Panc1 (cell line): ENCODE measurements at regions not wholly inside any gene's neighbourhood (a gene's known extent, or its start where the extent isn't known, plus 50 kb on each side); places are given as distances from the start of the nearest gene placed in this dataset.

Experiments
- ATAC-seq: fragments of 200-7000 bp; cut with Tn5 transposase; 2 replicates; pipeline ENCODE4 v1.9.1; 2020; ENCODE audit warnings: mild to moderate bottlenecking, moderate library complexity
- BruUV-seq: library from RNA; stranded (reverse); fragments of 400-500 nt; replicated peaks from 2 replicates; lab custom pipeline; 2021; lab: Mats Ljungman, UMichigan
- CTCF ChIA-PET: fragments of 300-600 bp; sonication (Branson Sonifier 250); formaldehyde crosslinking; loops from one replicate; lab custom pipeline; 2022; ENCODE audit warnings: antibody characterized with exemption; lab: Charles Lee
- POLR2A ChIA-PET: fragments of 300-600 bp; sonication (Branson Sonifier 250); formaldehyde crosslinking; loops from one replicate; lab custom pipeline; 2022; ENCODE audit warnings: antibody characterized with exemption; lab: Charles Lee
- DNase-seq: peaks from one replicate; pipeline ENCODE4 v3.0.0-alpha.2; 2010; ENCODE audit warnings: low read depth, low spot score
- H3K27ac ChIP-seq: 2 replicates; pipeline ENCODE4 v1.5.1; 2011; ENCODE audit warnings: mild to moderate bottlenecking, low read length, inconsistent platforms
- H3K27me3 ChIP-seq: fragments of 200-500 bp; sonication (Bioruptor generic); 2 replicates; pipeline ENCODE4 v1.6.0; 2014; ENCODE audit warnings: low read length, inconsistent platforms; ENCODE audit not compliant: control insufficient read depth, insufficient read depth
- H3K36me3 ChIP-seq: fragments of 200-500 bp; sonication (Bioruptor generic); 2 replicates; pipeline ENCODE4 v1.5.1; 2014; ENCODE audit warnings: inconsistent platforms, mild to moderate bottlenecking, low read length, moderate library complexity; ENCODE audit not compliant: control insufficient read depth, insufficient read depth
- H3K4me1 ChIP-seq: 2 replicates; pipeline ENCODE4 v1.5.1; 2011; ENCODE audit warnings: inconsistent platforms, mild to moderate bottlenecking, low read length, moderate library complexity; ENCODE audit not compliant: control insufficient read depth, insufficient read depth
- H3K4me3 ChIP-seq, 2 experiments: 2 replicates each; pipeline ENCODE4 v1.5.1; 2011 to 2012; ENCODE audit warnings: low read depth in 2 of 2, low read length in 2 of 2, mild to moderate bottlenecking in 2 of 2, inconsistent platforms in 1 of 2, moderate library complexity in 1 of 2
- H3K9me3 ChIP-seq: fragments of 200-500 bp; sonication (Bioruptor generic); 2 replicates; pipeline ENCODE4 v1.5.1; 2014; ENCODE audit warnings: low read depth, mild to moderate bottlenecking, inconsistent platforms, low read length, moderate library complexity; ENCODE audit not compliant: control insufficient read depth, insufficient read depth
- CTCF ChIP-seq: fragments of 450-650 bp; IDR thresholded peaks from 2 replicates; pipeline ENCODE4 v1.5.1; 2017; ENCODE audit warnings: mild to moderate bottlenecking
- POLR2AphosphoS5 ChIP-seq: IDR thresholded peaks from 2 replicates; pipeline ENCODE4 v1.6.1; 2012; ENCODE audit warnings: mild to moderate bottlenecking, low read depth, low read length, moderate library complexity
- REST ChIP-seq, 2 experiments: IDR thresholded peaks; 2 replicates each; pipeline ENCODE4 v1.6.1; 2011 to 2012; ENCODE audit warnings: low read depth in 2 of 2, control low read depth in 1 of 2, low read length in 1 of 2, mild to moderate bottlenecking in 1 of 2, moderate library complexity in 1 of 2; ENCODE audit not compliant: insufficient read depth in 1 of 2
- SIN3A ChIP-seq: IDR thresholded peaks from 2 replicates; pipeline ENCODE4 v1.6.1; 2012; ENCODE audit warnings: low read depth, mild to moderate bottlenecking, low read length, moderate library complexity, borderline replicate concordance; ENCODE audit not compliant: insufficient read depth
- TCF7L2 ChIP-seq: IDR thresholded peaks from 2 replicates; pipeline ENCODE4 v1.6.1; 2011; ENCODE audit warnings: mild to moderate bottlenecking, low read depth, low read length, inconsistent platforms
- in situ Hi-C: cut with HindIII; loops from 2 replicates; pipeline ENCODE4 v1.10.0; 2016; ENCODE audit warnings: low sequenced_read_pairs, low pct_unique_long_range_greater_than_20kb
- intact Hi-C: fragments of 100-400 bp; cut with micrococcal nuclease; formaldehyde crosslinking; loops from one replicate; pipeline ENCODE4 v1.10.0; 2022; ENCODE audit not compliant: unreplicated experiment

- intact Hi-C loops: no loop called here
- Histone ChIP-seq H3K36me3 (no peaks in the 10 kb centered on the region), H3K9me3 (no peaks in the 10 kb centered on the region), H3K4me1 (no peaks in the 10 kb centered on the region; the same call in 1 of the 2 replicates), H3K4me3 (no peak overlapping the region), H3K27ac (no peak overlapping the region), H3K27me3 (no peaks in the 10 kb centered on the region)
- ChIA-PET CTCF (no interaction called here), POLR2A (no interaction called here)
- ATAC-seq (no peak), DNase-seq (no peak)
- in situ Hi-C loops: no loop called here
- TF ChIP-seq CTCF: no peak
- TF ChIP-seq POLR2AphosphoS5: no peak
- no peak for TF ChIP-seq TCF7L2
- TF ChIP-seq SIN3A: no peak
- TF ChIP-seq REST (IDR thresholded peaks at IDR 0.05; ENCODE audit: insufficient read depth in 1 of 2, low read depth in 2 of 2, low read length in 1 of 2): no peak
- no TSS peak for BruUV-seq
Measured at GRCh38 chr13:50631041-50631440, 212.5 kb downstream of the DLEU7 start.

GRCh38 chr13:50634339-50634738 lies 209.2 kb downstream of the DLEU7 start:
- DNase-seq (no peak), ATAC-seq (no peak)
- no TSS peak for BruUV-seq
- intact Hi-C loops (no loop called here), in situ Hi-C loops (no loop called here)
- Histone ChIP-seq H3K27ac (no peak overlapping the region), H3K4me1 (no peaks in the 10 kb centered on the region; the same call in 1 of the 2 replicates), H3K27me3 (no peaks in the 10 kb centered on the region), H3K9me3 (no peaks in the 10 kb centered on the region), H3K4me3 (no peak overlapping the region), H3K36me3 (no peaks in the 10 kb centered on the region)
- ChIA-PET CTCF (no interaction called here), POLR2A (no interaction called here)
- TF ChIP-seq SIN3A (no peak), REST (IDR thresholded peaks at IDR 0.05; ENCODE audit: insufficient read depth in 1 of 2, low read depth in 2 of 2, low read length in 1 of 2) (no peak), TCF7L2 (no peak), POLR2AphosphoS5 (no peak), CTCF (no peak)
